ENCODE measurements at regions not wholly inside any gene's neighbourhood (a gene's known extent, or its start where the extent isn't known, plus 50 kb on each side); places are given as distances from the start of the nearest gene placed in this dataset.

GRCh38 chr2:34112161-34112560, 513.1 kb upstream of the FAM98A start:
- BruUV-seq (replicated peaks), result no TSS peak
- no peaks in the 10 kb centered on the region for H3K4me1 ChIP-seq (ENCODE audit: insufficient read depth, low read length, poor library complexity, severe bottlenecking)

GRCh38 chr2:34110392-34110791, 511.3 kb upstream of the FAM98A start:
- no peak overlapping the region for H3K4me2 ChIP-seq (ENCODE audit: low read length)
- DNase-seq (ENCODE audit: low spot score), result no peak
- H2AFZ ChIP-seq (ENCODE audit: low read length), result no peak overlapping the region
- no peaks in the 10 kb centered on the region for H3K4me1 ChIP-seq (ENCODE audit: insufficient read depth, low read length, poor library complexity, severe bottlenecking)
- no TSS peak for BruUV-seq (replicated peaks)
- no peak overlapping the region for H3K27ac ChIP-seq (ENCODE audit: low read depth, low read length, poor library complexity, severe bottlenecking)
- no peaks in the 10 kb centered on the region for H3K36me3 ChIP-seq (ENCODE audit: insufficient read depth, low read length)
- intact Hi-C loops (cut with micrococcal nuclease; ENCODE audit: unreplicated experiment), result no loop called here
- TF ChIP-seq EZH2phosphoT487 (IDR thresholded peaks at IDR 0.05; ENCODE audit: borderline replicate concordance, low read depth, low read length) (no peak), CTCF (conservative IDR thresholded peaks at IDR 0.05; ENCODE audit: low read length) (no peak)
- CTCF ChIA-PET (ENCODE audit: unreplicated experiment), result no interaction called here
- H4K20me1 ChIP-seq (ENCODE audit: insufficient read depth, low read length), result no peaks in the 10 kb centered on the region
- no peaks in the 10 kb centered on the region for H3K79me2 ChIP-seq (ENCODE audit: insufficient read depth, low read depth, low read length)
- no peaks in the 10 kb centered on the region for H3K9me2 ChIP-seq (ENCODE audit: insufficient read depth, low read length)
- H3K9me3 ChIP-seq (ENCODE audit: low read length), result no peaks in the 10 kb centered on the region
- POLR2A ChIA-PET, result no interaction called here
- no peak overlapping the region for H3K4me3 ChIP-seq (ENCODE audit: low read depth, low read length, poor library complexity, severe bottlenecking)

More at GRCh38 chr2:34112161-34112560, 513.1 kb upstream of the FAM98A start:
- ChIA-PET CTCF (ENCODE audit: unreplicated experiment) (no interaction called here), POLR2A (no interaction called here)
- no peak overlapping the region for H2AFZ ChIP-seq (ENCODE audit: low read length)
- no peaks in the 10 kb centered on the region for H3K79me2 ChIP-seq (ENCODE audit: insufficient read depth, low read depth, low read length)
- TF ChIP-seq CTCF (conservative IDR thresholded peaks at IDR 0.05; ENCODE audit: low read length), result no peak
- no peak for TF ChIP-seq EZH2phosphoT487 (IDR thresholded peaks at IDR 0.05; ENCODE audit: borderline replicate concordance, low read depth, low read length)
- intact Hi-C loops (cut with micrococcal nuclease; ENCODE audit: unreplicated experiment), result no loop called here
- H4K20me1 ChIP-seq (ENCODE audit: insufficient read depth, low read length), result no peaks in the 10 kb centered on the region
- DNase-seq (ENCODE audit: low spot score), result no peak
- no peaks in the 10 kb centered on the region for H3K36me3 ChIP-seq (ENCODE audit: insufficient read depth, low read length)
- no peaks in the 10 kb centered on the region for H3K9me2 ChIP-seq (ENCODE audit: insufficient read depth, low read length)
- no peaks in the 10 kb centered on the region for H3K9me3 ChIP-seq (ENCODE audit: low read length)
- H3K27ac ChIP-seq (ENCODE audit: low read depth, low read length, poor library complexity, severe bottlenecking), result no peak overlapping the region
- H3K4me2 ChIP-seq (ENCODE audit: low read length), result no peak overlapping the region
- no peak overlapping the region for H3K4me3 ChIP-seq (ENCODE audit: low read depth, low read length, poor library complexity, severe bottlenecking)

GRCh38 chr2:34107811-34108210, 508.7 kb upstream of the FAM98A start:
- no peak overlapping the region for H3K4me3 ChIP-seq (ENCODE audit: low read depth, low read length, poor library complexity, severe bottlenecking)
- H4K20me1 ChIP-seq (ENCODE audit: insufficient read depth, low read length), result no peaks in the 10 kb centered on the region
- ChIA-PET CTCF (ENCODE audit: unreplicated experiment) (no interaction called here), POLR2A (interaction anchor here (0.7 to 1.3 kb wide), 2 partner anchors 10 to 323 kb away, joined by 3 to 4 read pairs; no protein-coding TSS in a partner anchor)
- DNase-seq (ENCODE audit: low spot score), result no peak
- no peaks in the 10 kb centered on the region for H3K36me3 ChIP-seq (ENCODE audit: insufficient read depth, low read length)
- no TSS peak for BruUV-seq (replicated peaks)
- no peak overlapping the region for H3K27ac ChIP-seq (ENCODE audit: low read depth, low read length, poor library complexity, severe bottlenecking)
- intact Hi-C loops (cut with micrococcal nuclease; ENCODE audit: unreplicated experiment), result no loop called here
- H3K4me1 ChIP-seq (ENCODE audit: insufficient read depth, low read length, poor library complexity, severe bottlenecking), result no peaks in the 10 kb centered on the region
- no peak for TF ChIP-seq CTCF (conservative IDR thresholded peaks at IDR 0.05; ENCODE audit: low read length)
- no peak for TF ChIP-seq EZH2phosphoT487 (IDR thresholded peaks at IDR 0.05; ENCODE audit: borderline replicate concordance, low read depth, low read length)
- no peak overlapping the region for H3K4me2 ChIP-seq (ENCODE audit: low read length)
- H3K9me2 ChIP-seq (ENCODE audit: insufficient read depth, low read length), result no peaks in the 10 kb centered on the region
- H2AFZ ChIP-seq (ENCODE audit: low read length), result no peak overlapping the region
- no peaks in the 10 kb centered on the region for H3K9me3 ChIP-seq (ENCODE audit: low read length)
- H3K79me2 ChIP-seq (ENCODE audit: insufficient read depth, low read depth, low read length), result no peaks in the 10 kb centered on the region

Measured in OCI-LY7 (cell line).